Vagina (tissue), 2 donors: ENCODE measurements at regions not wholly inside any gene's neighbourhood (a gene's known extent, or its start where the extent isn't known, plus 50 kb on each side); places are given as distances from the start of the nearest gene placed in this dataset.

Source experiments
- POLR2A ChIP-seq, 2 donors: fragments of 450-650 bp; IDR thresholded peaks; one replicate each; pipeline ENCODE4 v1.6.1; 2017; ENCODE audit warnings: antibody characterized with exemption in 2 of 2, mild to moderate bottlenecking in 2 of 2, moderate library complexity in 2 of 2
- POLR2AphosphoS5 ChIP-seq, 2 donors: sonication (generic); formaldehyde crosslinking; IDR thresholded peaks; one replicate each; pipeline ENCODE4 v1.9.0; 2017; ENCODE audit warnings: antibody characterized with exemption in 2 of 2, mild to moderate bottlenecking in 2 of 2, low read depth in 1 of 2; ENCODE audit not compliant: insufficient read depth in 1 of 2
- TF ChIP-seq, protein P1 (sequence below), 3 experiments: fragments of 450-650 bp in 2 of 3; fragments of 200-600 bp in 1 of 3; sonication (generic) in 1 of 3; IDR thresholded peaks; one replicate each; pipeline ENCODE4 v1.5.1; 2017 to 2019; ENCODE audit warnings: antibody characterized with exemption in 3 of 3, mild to moderate bottlenecking in 2 of 3, moderate library complexity in 2 of 3

DNA sequence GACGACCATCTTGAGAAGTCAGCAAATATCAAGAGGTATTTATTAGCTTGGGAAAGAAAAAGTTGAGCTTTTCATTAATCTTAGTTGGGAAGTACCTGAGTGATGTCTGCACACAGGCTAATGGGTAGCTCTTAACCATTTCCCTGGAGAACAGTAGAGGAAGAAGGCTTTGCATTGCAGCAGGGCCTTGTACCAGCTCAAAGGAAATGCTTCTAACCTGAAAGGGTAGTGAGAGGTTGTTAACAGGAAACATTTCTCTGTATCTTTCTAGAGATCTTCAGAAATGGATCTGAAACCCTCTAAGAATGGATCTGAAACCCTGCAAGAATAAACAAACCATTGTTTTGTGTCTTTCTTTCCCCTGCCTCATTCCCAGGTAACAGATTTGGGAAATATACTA lies 393.3 kb downstream of the PLK2 start:
- TF ChIP-seq POLR2AphosphoS5 (IDR thresholded peaks at IDR 0.05; ENCODE audit: insufficient read depth in 1 of 2, low read depth in 1 of 2) = no peak
- TF ChIP-seq, protein P1, sequence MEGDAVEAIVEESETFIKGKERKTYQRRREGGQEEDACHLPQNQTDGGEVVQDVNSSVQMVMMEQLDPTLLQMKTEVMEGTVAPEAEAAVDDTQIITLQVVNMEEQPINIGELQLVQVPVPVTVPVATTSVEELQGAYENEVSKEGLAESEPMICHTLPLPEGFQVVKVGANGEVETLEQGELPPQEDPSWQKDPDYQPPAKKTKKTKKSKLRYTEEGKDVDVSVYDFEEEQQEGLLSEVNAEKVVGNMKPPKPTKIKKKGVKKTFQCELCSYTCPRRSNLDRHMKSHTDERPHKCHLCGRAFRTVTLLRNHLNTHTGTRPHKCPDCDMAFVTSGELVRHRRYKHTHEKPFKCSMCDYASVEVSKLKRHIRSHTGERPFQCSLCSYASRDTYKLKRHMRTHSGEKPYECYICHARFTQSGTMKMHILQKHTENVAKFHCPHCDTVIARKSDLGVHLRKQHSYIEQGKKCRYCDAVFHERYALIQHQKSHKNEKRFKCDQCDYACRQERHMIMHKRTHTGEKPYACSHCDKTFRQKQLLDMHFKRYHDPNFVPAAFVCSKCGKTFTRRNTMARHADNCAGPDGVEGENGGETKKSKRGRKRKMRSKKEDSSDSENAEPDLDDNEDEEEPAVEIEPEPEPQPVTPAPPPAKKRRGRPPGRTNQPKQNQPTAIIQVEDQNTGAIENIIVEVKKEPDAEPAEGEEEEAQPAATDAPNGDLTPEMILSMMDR (IDR thresholded peaks at IDR 0.05) = no peak
- no peak for TF ChIP-seq POLR2A (IDR thresholded peaks at IDR 0.05)
